T-helper 17 cell (primary cell): ENCODE measurements at regions not wholly inside any gene's neighbourhood (a gene's known extent, or its start where the extent isn't known, plus 50 kb on each side); places are given as distances from the start of the nearest gene placed in this dataset.

ENCODE experiments used
- ATAC-seq: fragments of 150-1000 bp; cut with Tn5 transposase; 2 replicates; pipeline ENCODE4 v1.10.0; 2021; ENCODE audit warnings: mild to moderate bottlenecking, moderate library complexity
- DNase-seq, 3 donors: peaks; one replicate each; pipeline versions ENCODE4 v3.0.0 to v3.0.0-alpha.2; 2020 to 2021
- H3K9me3 ChIP-seq: one replicate; pipeline ENCODE4 v1.7.0; 2013; ENCODE audit warnings: low read length, mild to moderate bottlenecking; ENCODE audit not compliant: control insufficient read depth, poor library complexity, severe bottlenecking
- H3K27ac Mint-ChIP-seq: one replicate; pipeline ENCODE4 v1.8.0; 2022; ENCODE audit warnings: mild to moderate bottlenecking, moderate library complexity, mixed read lengths
- H3K27me3 Mint-ChIP-seq: one replicate; pipeline ENCODE4 v1.8.0; 2022; ENCODE audit warnings: mixed read lengths
- H3K36me3 Mint-ChIP-seq: one replicate; pipeline ENCODE4 v1.8.0; 2022; ENCODE audit warnings: low read depth, mixed read lengths
- H3K4me1 Mint-ChIP-seq: one replicate; pipeline ENCODE4 v1.8.0; 2022; ENCODE audit warnings: mild to moderate bottlenecking, mixed read lengths
- H3K4me3 Mint-ChIP-seq: one replicate; pipeline ENCODE4 v1.8.0; 2022; ENCODE audit warnings: mild to moderate bottlenecking, moderate library complexity, mixed read lengths

DNA sequence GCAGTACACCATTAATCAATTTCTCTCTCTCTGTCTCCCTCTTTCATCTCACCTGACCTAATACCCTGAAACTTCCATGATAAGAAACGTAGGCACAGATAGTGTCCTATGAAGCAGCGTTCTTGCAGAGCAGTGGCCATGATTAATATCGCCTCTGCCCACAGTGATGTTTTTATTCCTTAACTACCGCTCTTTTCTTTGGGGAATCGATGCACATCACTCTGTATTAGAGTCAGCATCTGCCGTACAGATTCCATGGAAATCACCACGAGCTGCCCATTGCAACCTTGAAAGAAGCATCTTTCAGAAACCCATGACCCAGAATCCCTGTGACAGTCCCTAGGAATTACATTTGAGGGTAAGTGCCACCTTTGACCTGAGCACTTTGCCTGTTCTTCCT is 152.0 kb upstream of the ECI2 start:
- H3K27ac Mint-ChIP-seq: no peak overlapping the region
- peaks cover 45% of the 10 kb centered on the region for H3K27me3 Mint-ChIP-seq
- no peak for ATAC-seq
- H3K4me1 Mint-ChIP-seq: no peaks in the 10 kb centered on the region
- peaks cover 3% of the 10 kb centered on the region for H3K36me3 Mint-ChIP-seq
- H3K4me3 Mint-ChIP-seq: no peak overlapping the region
- no peak for DNase-seq
- no peaks in the 10 kb centered on the region for H3K9me3 ChIP-seq

DNA sequence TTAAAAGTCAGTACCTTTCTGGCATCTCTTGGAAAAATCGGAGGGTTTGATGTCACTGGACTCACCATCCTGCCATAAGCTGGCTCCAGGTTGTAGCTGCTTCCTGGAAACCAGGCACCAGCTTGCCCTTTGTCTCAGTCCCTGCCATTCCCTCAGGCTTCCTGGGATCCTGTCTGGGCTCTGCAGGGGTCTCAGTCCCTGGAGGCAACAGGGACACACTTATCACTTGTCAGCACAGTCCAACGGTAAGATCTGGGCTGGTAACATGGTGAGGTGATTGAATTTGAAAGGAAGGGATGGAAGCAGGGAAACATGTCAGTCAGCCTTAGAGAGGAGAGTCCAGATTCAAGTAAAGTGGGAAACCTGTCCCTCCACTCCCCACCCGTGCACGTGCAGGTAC is 147.6 kb upstream of the ECI2 start:
- no peak overlapping the region for H3K27ac Mint-ChIP-seq
- no peak for ATAC-seq

DNA sequence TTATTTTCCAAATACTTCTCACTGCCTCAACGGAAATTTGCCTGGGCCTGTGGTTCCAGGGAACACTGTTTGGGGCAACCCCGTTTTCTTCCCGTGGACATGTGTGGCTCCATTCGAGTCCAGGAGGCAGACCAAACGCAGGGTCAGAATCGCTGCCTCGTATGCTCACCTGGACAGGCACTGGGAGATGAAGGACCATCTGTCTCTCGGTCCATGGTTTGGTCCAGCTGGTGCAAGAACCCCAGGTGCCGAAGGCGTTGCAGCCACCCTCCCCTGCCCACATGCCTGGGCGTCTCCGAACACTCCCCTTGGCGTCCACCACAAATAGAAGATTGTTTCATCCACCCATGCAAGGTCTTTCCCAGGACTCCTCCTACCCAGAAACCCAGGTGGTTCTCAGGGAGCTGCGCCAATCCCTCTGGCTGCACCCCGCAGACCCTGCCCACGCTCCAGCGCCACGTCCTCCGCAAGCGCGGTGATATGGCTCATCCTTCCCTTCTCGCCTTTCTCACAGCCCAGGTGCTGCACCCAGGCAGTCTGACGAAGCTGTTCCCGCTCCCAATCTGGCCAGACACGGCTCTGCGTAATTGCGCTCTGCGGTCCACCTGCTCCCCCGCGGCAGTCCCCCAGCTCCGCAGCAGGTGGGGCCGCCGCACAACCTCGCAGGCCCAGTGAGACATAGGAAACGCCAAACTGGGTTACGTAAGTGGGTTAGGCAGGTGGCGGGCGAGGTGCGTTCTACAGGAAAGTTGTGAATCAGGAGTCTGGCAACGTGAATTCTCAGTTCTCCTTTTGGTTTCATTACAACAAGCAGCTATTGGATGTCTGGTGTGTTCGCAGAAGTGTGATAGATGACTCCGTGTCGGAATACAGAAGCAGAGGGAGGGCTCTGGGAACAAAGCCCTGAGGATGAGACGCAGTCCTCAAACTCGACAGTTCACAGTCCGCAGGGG is 146.2 kb upstream of the ECI2 start:
- H3K36me3 Mint-ChIP-seq: peaks cover 7% of the 10 kb centered on the region
- H3K27me3 Mint-ChIP-seq: peaks cover 58% of the 10 kb centered on the region
- H3K9me3 ChIP-seq: no peaks in the 10 kb centered on the region
- ATAC-seq (peak; percentile 76), DNase-seq (no peak)
- H3K27ac Mint-ChIP-seq: no peak overlapping the region
- peaks cover 5% of the 10 kb centered on the region for H3K4me1 Mint-ChIP-seq
- H3K4me3 Mint-ChIP-seq: peak overlapping the region; percentile 44

More for the DNA sequence above, 147.6 kb upstream of the ECI2 start:
- no peak for DNase-seq
- Mint-ChIP-seq H3K36me3 (peaks cover 7% of the 10 kb centered on the region), H3K4me3 (no peak overlapping the region), H3K4me1 (peaks cover 5% of the 10 kb centered on the region), H3K27me3 (peaks cover 65% of the 10 kb centered on the region)
- no peaks in the 10 kb centered on the region for H3K9me3 ChIP-seq

DNA sequence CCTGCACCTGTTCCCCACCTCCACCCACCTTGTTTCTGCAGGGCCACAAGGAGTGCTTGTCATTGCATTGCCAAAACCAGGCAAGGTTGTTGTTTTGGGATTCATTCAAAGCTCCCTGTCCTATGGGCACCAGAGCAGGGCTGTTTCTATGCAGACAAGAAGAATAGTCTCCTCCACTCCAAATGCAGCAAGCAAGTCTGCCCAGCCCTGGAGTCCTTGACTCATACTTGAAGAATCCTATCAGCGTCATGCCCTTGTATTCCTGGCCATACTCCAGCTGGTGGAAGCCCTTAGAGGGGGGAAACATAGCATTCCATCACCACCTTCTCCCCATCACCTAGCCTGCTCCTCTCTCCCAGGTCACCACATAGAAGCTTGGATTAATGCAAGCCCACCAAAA is 145.3 kb upstream of the ECI2 start:
- H3K9me3 ChIP-seq: no peaks in the 10 kb centered on the region
- no peak for DNase-seq
- Mint-ChIP-seq H3K27ac (no peak overlapping the region), H3K4me1 (peaks cover 5% of the 10 kb centered on the region), H3K4me3 (no peak overlapping the region), H3K36me3 (peaks cover 7% of the 10 kb centered on the region), H3K27me3 (peaks cover 52% of the 10 kb centered on the region)
- no peak for ATAC-seq

DNA sequence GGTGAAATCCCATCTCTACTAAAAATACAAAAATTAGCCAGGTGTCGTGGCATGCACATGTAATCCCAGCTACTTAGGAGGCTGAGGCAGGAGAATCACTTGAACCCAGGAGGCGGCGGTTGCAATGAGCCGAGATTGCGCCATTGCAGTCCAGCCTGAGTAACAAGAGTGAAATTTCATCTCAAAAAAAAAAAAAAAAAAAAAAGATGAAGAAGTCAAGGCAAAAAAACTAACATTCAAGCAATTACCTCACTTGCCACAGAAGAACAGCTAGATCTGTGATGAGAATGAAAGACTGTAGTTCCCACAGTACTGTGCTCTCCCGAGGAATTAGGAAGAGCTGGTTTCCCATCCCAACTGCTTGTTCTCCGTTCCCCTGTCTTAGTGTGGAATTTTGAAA is 144.7 kb upstream of the ECI2 start:
- Mint-ChIP-seq H3K4me3 (no peak overlapping the region), H3K27me3 (peaks cover 52% of the 10 kb centered on the region)

DNA sequence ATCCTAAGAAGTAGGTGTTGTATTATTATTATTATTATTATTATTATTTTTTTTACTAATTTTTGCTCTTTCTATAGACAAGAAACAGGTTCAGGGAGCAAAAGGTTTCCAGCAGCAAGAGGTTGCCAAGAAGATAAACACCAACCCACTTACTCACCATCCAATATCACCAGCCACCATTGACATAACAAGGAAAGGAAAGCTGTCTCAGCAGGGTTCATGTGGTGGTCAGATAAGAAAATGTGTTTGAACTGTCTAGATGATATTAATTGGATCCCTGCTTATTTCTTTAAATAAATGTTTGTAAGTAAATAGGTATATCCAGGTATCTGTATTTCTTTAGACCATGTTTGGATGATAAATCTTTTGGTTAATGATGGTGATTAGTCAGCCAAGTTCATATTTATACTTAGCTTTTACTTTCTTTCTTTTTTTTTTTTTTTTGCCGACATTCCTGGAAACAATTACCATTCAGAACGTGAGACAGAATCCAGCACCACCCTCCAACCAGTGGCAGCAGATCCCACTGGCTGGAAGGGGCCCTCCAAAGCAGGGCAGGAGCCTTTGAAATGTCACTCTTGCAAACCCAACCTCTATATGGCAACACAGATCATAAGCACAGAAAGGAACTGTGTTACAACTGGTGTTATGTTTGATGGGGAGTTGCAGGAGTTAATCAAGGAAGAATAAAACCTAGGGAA is 139.2 kb upstream of the ECI2 start:
- Mint-ChIP-seq H3K36me3 (no peaks in the 10 kb centered on the region), H3K27ac (no peak overlapping the region), H3K4me1 (no peaks in the 10 kb centered on the region), H3K27me3 (peaks cover 14% of the 10 kb centered on the region), H3K4me3 (no peak overlapping the region)
- ATAC-seq: no peak
- no peaks in the 10 kb centered on the region for H3K9me3 ChIP-seq
- no peak for DNase-seq

More for the DNA sequence above, 144.7 kb upstream of the ECI2 start:
- DNase-seq: no peak
- Mint-ChIP-seq H3K27ac (no peak overlapping the region), H3K36me3 (peaks cover 7% of the 10 kb centered on the region), H3K4me1 (peaks cover 5% of the 10 kb centered on the region)
- H3K9me3 ChIP-seq: no peaks in the 10 kb centered on the region
- ATAC-seq: no peak

DNA sequence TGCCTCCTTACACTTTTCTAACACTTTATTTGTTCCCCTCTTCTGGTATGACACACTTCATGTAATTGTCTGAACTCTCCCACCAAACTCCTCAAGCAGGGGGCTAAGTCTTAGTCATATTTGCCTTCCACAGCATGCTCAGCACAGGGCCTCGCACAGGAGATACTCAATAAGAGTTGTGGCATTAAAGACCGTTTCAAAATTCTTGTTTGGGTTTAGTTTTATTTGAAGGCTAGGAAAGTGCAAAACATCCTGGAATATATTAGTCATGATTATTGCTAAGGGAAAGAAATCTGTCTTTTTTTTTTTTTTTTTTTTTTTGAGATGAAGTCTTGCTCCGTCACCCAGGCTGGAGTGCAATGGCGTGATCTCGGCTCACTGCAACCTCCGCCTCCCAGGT is 137.6 kb upstream of the ECI2 start:
- Mint-ChIP-seq H3K4me3 (no peak overlapping the region), H3K4me1 (no peaks in the 10 kb centered on the region), H3K27ac (no peak overlapping the region), H3K27me3 (peaks cover 12% of the 10 kb centered on the region), H3K36me3 (no peaks in the 10 kb centered on the region)
- no peaks in the 10 kb centered on the region for H3K9me3 ChIP-seq
- DNase-seq (no peak), ATAC-seq (no peak)

DNA sequence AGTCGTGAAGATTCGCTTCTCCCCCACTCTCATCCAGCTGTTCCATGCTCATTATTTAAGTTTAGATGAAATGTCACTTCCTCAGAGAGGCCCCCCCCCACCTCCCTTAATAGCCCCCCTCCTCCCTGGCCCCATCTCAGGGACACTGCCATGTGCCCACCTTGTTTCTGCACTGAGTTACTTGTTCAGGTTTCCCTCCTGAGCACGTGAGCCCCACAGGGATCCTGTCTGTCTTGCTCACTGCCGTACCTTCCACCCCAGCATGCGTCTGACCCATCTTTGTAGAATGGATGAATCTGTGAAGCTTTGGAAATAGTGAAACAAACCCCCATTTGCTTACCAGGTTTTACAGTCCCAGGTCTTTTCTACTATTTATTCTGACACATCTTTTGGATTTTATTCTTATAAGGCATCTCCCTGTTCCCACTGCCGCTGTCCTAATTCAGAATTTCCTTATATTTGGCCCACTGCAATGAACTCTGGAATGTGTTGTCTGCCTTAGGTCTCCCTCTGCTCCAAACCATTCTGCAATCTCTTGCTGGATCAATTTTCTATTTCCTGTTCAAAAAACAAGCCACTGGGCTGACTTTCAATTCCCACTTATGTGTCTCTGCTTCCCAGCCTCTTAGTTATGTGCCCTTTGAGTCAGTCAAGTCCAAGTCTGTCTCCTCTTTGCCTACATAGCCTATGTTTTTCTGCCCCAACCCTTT is 136.5 kb upstream of the ECI2 start:
- ATAC-seq (no peak), DNase-seq (no peak)
- H3K27me3 Mint-ChIP-seq: peaks cover 12% of the 10 kb centered on the region
- no peak overlapping the region for H3K4me3 Mint-ChIP-seq
- no peaks in the 10 kb centered on the region for H3K9me3 ChIP-seq
- H3K4me1 Mint-ChIP-seq: no peaks in the 10 kb centered on the region
- no peaks in the 10 kb centered on the region for H3K36me3 Mint-ChIP-seq
- no peak overlapping the region for H3K27ac Mint-ChIP-seq

DNA sequence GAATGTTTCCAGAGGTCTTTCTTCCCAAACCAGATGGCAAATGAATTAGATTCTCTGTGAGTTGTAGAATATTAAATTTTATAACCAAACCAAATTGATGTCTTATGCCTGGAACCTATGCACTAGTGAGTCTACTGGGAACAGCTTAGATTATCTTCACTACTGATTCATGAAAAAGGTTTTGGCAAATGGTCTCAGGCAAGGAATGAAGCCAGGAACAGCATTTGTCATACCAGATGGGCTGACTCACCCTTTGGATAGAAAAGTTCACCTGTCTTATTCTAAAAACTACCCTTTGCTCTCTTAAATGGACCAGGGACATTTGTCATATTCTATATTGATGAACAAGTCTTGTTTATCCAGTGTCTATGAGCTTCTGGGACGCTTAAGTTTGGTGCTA is 135.4 kb upstream of the ECI2 start:
- DNase-seq (no peak), ATAC-seq (no peak)
- Mint-ChIP-seq H3K36me3 (no peaks in the 10 kb centered on the region), H3K4me3 (no peak overlapping the region), H3K4me1 (no peaks in the 10 kb centered on the region), H3K27ac (no peak overlapping the region), H3K27me3 (peaks cover 16% of the 10 kb centered on the region)
- no peaks in the 10 kb centered on the region for H3K9me3 ChIP-seq

DNA sequence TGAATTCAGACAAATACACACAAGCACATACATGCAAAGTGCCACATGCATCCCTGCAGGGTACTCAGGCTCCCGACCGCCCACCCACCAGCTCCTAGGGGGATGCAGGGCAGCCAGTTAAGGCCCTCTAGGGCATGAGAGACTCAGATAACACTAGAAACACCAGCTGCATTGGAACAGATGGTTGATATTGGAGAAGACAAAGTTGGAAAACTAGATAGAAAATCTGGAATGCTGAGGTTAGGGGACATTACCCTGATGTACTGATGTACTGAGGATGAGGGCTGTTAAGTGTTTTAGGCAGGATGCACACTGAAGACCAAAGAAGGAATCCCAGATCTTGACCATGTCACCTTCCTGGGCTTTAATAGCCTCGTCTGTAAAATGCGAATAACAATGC is 134.6 kb upstream of the ECI2 start:
- ATAC-seq (no peak), DNase-seq (no peak)
- H3K4me3 Mint-ChIP-seq: no peak overlapping the region
- no peak overlapping the region for H3K27ac Mint-ChIP-seq
- no peaks in the 10 kb centered on the region for H3K9me3 ChIP-seq
- H3K4me1 Mint-ChIP-seq: no peaks in the 10 kb centered on the region
- peaks cover 23% of the 10 kb centered on the region for H3K27me3 Mint-ChIP-seq
- no peaks in the 10 kb centered on the region for H3K36me3 Mint-ChIP-seq

DNA sequence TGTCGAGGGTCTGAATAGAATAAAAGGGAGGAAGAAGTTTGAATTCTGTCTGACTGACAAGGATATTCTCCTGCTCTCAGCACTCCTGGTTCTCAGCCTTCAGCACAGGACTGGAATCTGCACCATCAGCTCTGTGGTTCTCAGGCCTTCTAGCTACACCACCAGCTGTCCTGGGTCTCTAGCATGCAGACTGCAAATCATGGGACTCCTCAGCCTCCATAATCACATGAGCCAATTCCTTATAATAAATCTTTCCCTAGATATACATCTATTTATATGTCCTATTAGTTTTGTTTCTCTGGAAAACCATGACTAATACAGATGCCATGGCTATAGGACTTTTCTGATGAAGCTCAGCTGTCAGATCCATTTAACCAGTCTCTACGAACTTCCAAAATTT is 132.8 kb upstream of the ECI2 start:
- no peak overlapping the region for H3K27ac Mint-ChIP-seq
- ATAC-seq (no peak), DNase-seq (no peak)
- no peaks in the 10 kb centered on the region for H3K36me3 Mint-ChIP-seq
- H3K9me3 ChIP-seq: no peaks in the 10 kb centered on the region
- H3K4me1 Mint-ChIP-seq: no peaks in the 10 kb centered on the region
- H3K4me3 Mint-ChIP-seq: no peak overlapping the region
- peaks cover 24% of the 10 kb centered on the region for H3K27me3 Mint-ChIP-seq

DNA sequence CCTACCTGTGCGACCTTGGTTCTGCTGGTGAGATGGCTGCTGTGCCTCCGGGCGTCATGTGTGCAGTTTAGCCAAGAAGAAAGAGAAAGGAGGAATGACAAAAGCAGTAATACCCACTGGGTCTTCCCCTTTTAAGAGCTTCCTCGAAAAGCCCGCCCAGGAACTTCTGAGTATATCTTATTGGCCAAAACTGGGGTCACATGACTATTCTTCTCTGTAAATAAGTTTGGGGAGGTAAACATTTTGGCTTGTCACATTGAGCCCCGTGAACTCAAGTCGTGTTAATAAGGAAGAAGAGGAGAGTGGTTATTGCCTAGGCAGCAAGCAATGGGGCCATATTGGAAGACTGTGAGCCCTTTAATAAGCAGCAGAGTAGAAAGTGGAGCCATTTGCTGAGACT is 130.4 kb upstream of the ECI2 start:
- H3K9me3 ChIP-seq: no peaks in the 10 kb centered on the region
- H3K27ac Mint-ChIP-seq: no peak overlapping the region
- H3K27me3 Mint-ChIP-seq: peaks cover 32% of the 10 kb centered on the region
- ATAC-seq (no peak), DNase-seq (no peak)
- H3K36me3 Mint-ChIP-seq: no peaks in the 10 kb centered on the region
- H3K4me1 Mint-ChIP-seq: no peaks in the 10 kb centered on the region
- H3K4me3 Mint-ChIP-seq: no peak overlapping the region

DNA sequence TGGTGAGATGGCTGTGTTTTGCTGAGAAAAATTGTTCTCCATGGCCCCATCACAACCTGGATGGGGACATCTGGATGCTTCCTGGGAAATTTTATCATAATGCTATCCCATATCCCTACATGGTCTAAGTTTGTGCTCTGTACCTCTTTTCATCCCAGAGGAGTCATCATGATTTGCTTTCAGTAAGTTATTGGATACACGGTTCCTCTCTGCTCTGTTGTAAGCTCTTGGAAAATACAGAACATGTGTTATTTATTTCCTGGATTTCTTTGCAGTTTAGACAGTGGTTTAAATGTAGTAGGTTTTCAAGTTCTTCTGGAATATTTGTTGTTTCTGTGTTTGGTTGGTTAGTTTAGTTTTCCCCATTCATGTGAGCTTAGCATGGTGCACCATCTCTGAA is 129.2 kb upstream of the ECI2 start:
- ATAC-seq: no peak
- H3K27me3 Mint-ChIP-seq: peaks cover 32% of the 10 kb centered on the region

More for the DNA sequence above, 129.2 kb upstream of the ECI2 start:
- no peaks in the 10 kb centered on the region for H3K36me3 Mint-ChIP-seq
- H3K27ac Mint-ChIP-seq: no peak overlapping the region
- H3K9me3 ChIP-seq: no peaks in the 10 kb centered on the region
- H3K4me3 Mint-ChIP-seq: no peak overlapping the region
- no peak for DNase-seq
- no peaks in the 10 kb centered on the region for H3K4me1 Mint-ChIP-seq
